WTC11 (cell line): ENCODE measurements at regions not wholly inside any gene's neighbourhood (a gene's known extent, or its start where the extent isn't known, plus 50 kb on each side); places are given as distances from the start of the nearest gene placed in this dataset.

ENCODE experiments used
- ATAC-seq: fragments of 200-7000 bp; cut with Tn5 transposase; 2 replicates; pipeline ENCODE4 v1.10.0; 2021; ENCODE audit warnings: mild to moderate bottlenecking, moderate library complexity
- CTCF ChIA-PET: fragments of 300-600 bp; sonication (Branson Sonifier 250); formaldehyde crosslinking; loops from one replicate; lab custom pipeline; 2021; ENCODE audit warnings: antibody characterized with exemption; lab: Charles Lee
- POLR2A ChIA-PET: fragments of 350-600 bp; sonication (Branson Sonifier 250); formaldehyde crosslinking; loops from one replicate; lab custom pipeline; 2021; ENCODE audit warnings: antibody characterized with exemption; lab: Charles Lee
- DNase-seq: peaks from one replicate; pipeline ENCODE4 v3.0.0; 2021; ENCODE audit warnings: low spot score
- H3K27ac Mint-ChIP-seq: 2 replicates; pipeline ENCODE4 v1.8.0; 2021; ENCODE audit warnings: mixed read lengths
- H3K27me3 Mint-ChIP-seq: 2 replicates; pipeline ENCODE4 v1.8.0; 2021; ENCODE audit warnings: low read depth, mild to moderate bottlenecking, moderate library complexity, mixed read lengths
- H3K36me3 Mint-ChIP-seq: 2 replicates; pipeline ENCODE4 v1.8.0; 2021; ENCODE audit warnings: mixed read lengths
- H3K4me1 Mint-ChIP-seq: 2 replicates; pipeline ENCODE4 v1.8.0; 2022; ENCODE audit warnings: mixed read lengths
- H3K4me3 Mint-ChIP-seq: 2 replicates; pipeline ENCODE4 v1.8.0; 2021; ENCODE audit warnings: mild to moderate bottlenecking, moderate library complexity, mixed read lengths
- H3K9me3 Mint-ChIP-seq: 2 replicates; pipeline ENCODE4 v1.8.0; 2021; ENCODE audit warnings: mixed read lengths
- CBFB ChIP-seq: sonication (generic); formaldehyde crosslinking; IDR thresholded peaks from 2 replicates; pipeline ENCODE4 v1.8.1; 2022; ENCODE audit warnings: mild to moderate bottlenecking, low read depth, missing genetic modification reagents
- FOXJ3 ChIP-seq: sonication (generic); formaldehyde crosslinking; IDR thresholded peaks from 2 replicates; pipeline ENCODE4 v1.9.0; 2021; ENCODE audit warnings: missing genetic modification reagents, mild to moderate bottlenecking, borderline replicate concordance
- JAZF1 ChIP-seq: fragments of 250-450 bp; sonication (Bioruptor Pico); IDR thresholded peaks from 2 replicates; pipeline ENCODE4 v1.9.0; 2021; ENCODE audit warnings: moderate library complexity, mild to moderate bottlenecking, inconsistent platforms
- MXD4 ChIP-seq: fragments of 250-450 bp; sonication (Bioruptor Pico); IDR thresholded peaks from 2 replicates; pipeline ENCODE4 v1.8.0; 2021; ENCODE audit warnings: mild to moderate bottlenecking, moderate library complexity, borderline replicate concordance
- SOX15 ChIP-seq: fragments of 250-450 bp; sonication (Bioruptor Pico); IDR thresholded peaks from 2 replicates; pipeline ENCODE4 v1.9.0; 2021; ENCODE audit warnings: mild to moderate bottlenecking
- TCF7 ChIP-seq: sonication (generic); formaldehyde crosslinking; IDR thresholded peaks from 2 replicates; pipeline ENCODE4 v1.8.0; 2022; ENCODE audit warnings: mild to moderate bottlenecking, low read depth, missing genetic modification reagents, moderate library complexity
- TEAD4 ChIP-seq: sonication (generic); formaldehyde crosslinking; IDR thresholded peaks from 2 replicates; pipeline ENCODE4 v1.8.0; 2022; ENCODE audit warnings: mild to moderate bottlenecking, missing genetic modification reagents
- ZNF121 ChIP-seq: sonication (generic); formaldehyde crosslinking; IDR thresholded peaks from 2 replicates; pipeline ENCODE4 v1.8.0; 2023; ENCODE audit warnings: missing genetic modification reagents
- ZNF263 ChIP-seq: sonication (generic); formaldehyde crosslinking; IDR thresholded peaks from 2 replicates; pipeline ENCODE4 v1.8.1; 2022; ENCODE audit warnings: low read depth, mild to moderate bottlenecking, moderate library complexity, missing genetic modification reagents
- ZNF423 ChIP-seq: fragments of 250-450 bp; sonication (Bioruptor Pico); IDR thresholded peaks from 2 replicates; pipeline ENCODE4 v2.1.2; 2022; ENCODE audit warnings: mild to moderate bottlenecking, moderate library complexity
- TF ChIP-seq, protein P1 (sequence below): sonication (generic); formaldehyde crosslinking; IDR thresholded peaks from 2 replicates; pipeline ENCODE4 v1.8.0; 2023; ENCODE audit warnings: missing genetic modification reagents
- TF ChIP-seq, protein P2 (sequence below): sonication (generic); formaldehyde crosslinking; conservative IDR thresholded peaks from 2 replicates; pipeline ENCODE4 v1.8.1; 2022; ENCODE audit warnings: mild to moderate bottlenecking, missing genetic modification reagents
- TF ChIP-seq, protein P3 (sequence below): sonication (generic); formaldehyde crosslinking; IDR thresholded peaks from 2 replicates; pipeline ENCODE4 v1.8.0; 2022; ENCODE audit warnings: mild to moderate bottlenecking, missing genetic modification reagents
- TF ChIP-seq, protein P4 (sequence below): sonication (generic); formaldehyde crosslinking; IDR thresholded peaks from 2 replicates; pipeline ENCODE4 v1.8.1; 2022; ENCODE audit warnings: missing genetic modification reagents, borderline replicate concordance
- TF ChIP-seq, protein P5 (sequence below): sonication (generic); formaldehyde crosslinking; conservative IDR thresholded peaks from 2 replicates; pipeline ENCODE4 v1.8.1; 2023; ENCODE audit warnings: mild to moderate bottlenecking, low read depth, missing genetic modification reagents, moderate library complexity

DNA sequence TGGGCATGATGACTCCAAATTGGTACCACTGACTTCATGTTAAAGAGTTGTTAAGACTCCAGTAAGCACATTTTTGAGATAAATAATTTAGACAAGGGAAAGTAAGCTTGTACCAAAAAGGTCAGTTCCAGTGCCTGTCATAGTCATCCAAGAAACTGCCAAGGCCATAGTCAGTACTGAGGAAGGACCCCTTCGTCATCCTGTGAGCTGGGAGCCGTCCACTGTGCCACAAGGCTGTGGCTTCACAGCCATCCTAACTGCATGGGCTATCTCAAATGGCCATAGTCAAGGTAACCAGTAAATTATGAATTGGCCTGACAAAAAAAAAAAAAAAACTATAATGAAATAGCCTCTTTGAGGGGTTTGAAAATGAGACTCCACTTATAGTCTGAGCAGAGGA, 207.2 kb downstream of the C7orf25 start:
- peaks cover 12% of the 10 kb centered on the region for H3K4me1 Mint-ChIP-seq
- no peak for ATAC-seq

DNA sequence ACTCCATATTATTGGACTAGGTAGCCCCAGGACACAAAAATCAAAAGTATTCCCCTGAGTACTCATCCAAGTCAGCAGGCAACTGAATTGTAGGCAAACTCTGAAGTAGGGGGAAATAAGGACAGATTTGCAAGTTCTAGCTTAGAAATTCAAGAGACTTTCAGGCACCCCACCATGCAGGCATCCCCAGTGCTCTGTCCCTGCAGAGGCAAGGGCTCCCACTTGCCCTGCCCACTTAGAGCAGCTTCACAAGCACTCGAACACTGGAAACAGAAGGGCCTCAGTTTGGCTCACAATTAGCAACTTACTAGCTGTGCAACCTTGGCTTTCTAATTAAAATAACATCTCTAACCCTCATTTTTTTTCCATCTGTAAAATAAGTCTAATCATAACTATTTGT, 209.2 kb downstream of the C7orf25 start:
- no peak overlapping the region for H3K4me3 Mint-ChIP-seq
- no peaks in the 10 kb centered on the region for H3K36me3 Mint-ChIP-seq
- POLR2A ChIA-PET, result no interaction called here
- no peak for DNase-seq
- CTCF ChIA-PET, result interaction anchor here (0.7 to 1.4 kb wide), 6 partner anchors 43 to 762 kb away, joined by 3 to 5 read pairs (median 4); no protein-coding TSS in a partner anchor
- peaks cover 3% of the 10 kb centered on the region for H3K9me3 Mint-ChIP-seq
- no peak overlapping the region for H3K27ac Mint-ChIP-seq
- peak; percentile 73 for ATAC-seq
- no peak for TF ChIP-seq JAZF1 (CRISPR knock-in tag)
- no peak for TF ChIP-seq TEAD4 (CRISPR knock-in tag)
- no peak for TF ChIP-seq CBFB (CRISPR knock-in tag)
- TF ChIP-seq SOX15, result no peak
- TF ChIP-seq, protein P1, sequence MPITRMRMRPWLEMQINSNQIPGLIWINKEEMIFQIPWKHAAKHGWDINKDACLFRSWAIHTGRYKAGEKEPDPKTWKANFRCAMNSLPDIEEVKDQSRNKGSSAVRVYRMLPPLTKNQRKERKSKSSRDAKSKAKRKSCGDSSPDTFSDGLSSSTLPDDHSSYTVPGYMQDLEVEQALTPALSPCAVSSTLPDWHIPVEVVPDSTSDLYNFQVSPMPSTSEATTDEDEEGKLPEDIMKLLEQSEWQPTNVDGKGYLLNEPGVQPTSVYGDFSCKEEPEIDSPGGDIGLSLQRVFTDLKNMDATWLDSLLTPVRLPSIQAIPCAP (CRISPR knock-in tag), result no peak
- TF ChIP-seq ZNF263 (CRISPR knock-in tag), result no peak
- no peak for TF ChIP-seq TCF7 (CRISPR knock-in tag)
- no peak for TF ChIP-seq ZNF121
- TF ChIP-seq, all 79 proteins: peak for 0
- Mint-ChIP-seq H3K4me1 (peaks cover 7% of the 10 kb centered on the region; the same call in 1 of the 2 replicates), H3K27me3 (no peaks in the 10 kb centered on the region)

More for the DNA sequence above, 207.2 kb downstream of the C7orf25 start:
- H3K27ac Mint-ChIP-seq, result no peak overlapping the region
- POLR2A ChIA-PET, result no interaction called here
- no peaks in the 10 kb centered on the region for H3K36me3 Mint-ChIP-seq
- no peaks in the 10 kb centered on the region for H3K27me3 Mint-ChIP-seq
- H3K9me3 Mint-ChIP-seq, result peaks cover 4% of the 10 kb centered on the region
- CTCF ChIA-PET, result no interaction called here
- H3K4me3 Mint-ChIP-seq, result no peak overlapping the region
- DNase-seq, result no peak
- TF ChIP-seq, protein P2, sequence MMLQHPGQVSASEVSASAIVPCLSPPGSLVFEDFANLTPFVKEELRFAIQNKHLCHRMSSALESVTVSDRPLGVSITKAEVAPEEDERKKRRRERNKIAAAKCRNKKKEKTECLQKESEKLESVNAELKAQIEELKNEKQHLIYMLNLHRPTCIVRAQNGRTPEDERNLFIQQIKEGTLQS, result no peak
- TF ChIP-seq, protein P3, sequence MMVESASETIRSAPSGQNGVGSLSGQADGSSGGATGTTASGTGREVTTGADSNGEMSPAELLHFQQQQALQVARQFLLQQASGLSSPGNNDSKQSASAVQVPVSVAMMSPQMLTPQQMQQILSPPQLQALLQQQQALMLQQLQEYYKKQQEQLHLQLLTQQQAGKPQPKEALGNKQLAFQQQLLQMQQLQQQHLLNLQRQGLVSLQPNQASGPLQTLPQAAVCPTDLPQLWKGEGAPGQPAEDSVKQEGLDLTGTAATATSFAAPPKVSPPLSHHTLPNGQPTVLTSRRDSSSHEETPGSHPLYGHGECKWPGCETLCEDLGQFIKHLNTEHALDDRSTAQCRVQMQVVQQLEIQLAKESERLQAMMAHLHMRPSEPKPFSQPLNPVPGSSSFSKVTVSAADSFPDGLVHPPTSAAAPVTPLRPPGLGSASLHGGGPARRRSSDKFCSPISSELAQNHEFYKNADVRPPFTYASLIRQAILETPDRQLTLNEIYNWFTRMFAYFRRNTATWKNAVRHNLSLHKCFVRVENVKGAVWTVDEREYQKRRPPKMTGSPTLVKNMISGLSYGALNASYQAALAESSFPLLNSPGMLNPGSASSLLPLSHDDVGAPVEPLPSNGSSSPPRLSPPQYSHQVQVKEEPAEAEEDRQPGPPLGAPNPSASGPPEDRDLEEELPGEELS (CRISPR knock-in tag), result no peak
- TF ChIP-seq, all 79 proteins: peak for 0

DNA sequence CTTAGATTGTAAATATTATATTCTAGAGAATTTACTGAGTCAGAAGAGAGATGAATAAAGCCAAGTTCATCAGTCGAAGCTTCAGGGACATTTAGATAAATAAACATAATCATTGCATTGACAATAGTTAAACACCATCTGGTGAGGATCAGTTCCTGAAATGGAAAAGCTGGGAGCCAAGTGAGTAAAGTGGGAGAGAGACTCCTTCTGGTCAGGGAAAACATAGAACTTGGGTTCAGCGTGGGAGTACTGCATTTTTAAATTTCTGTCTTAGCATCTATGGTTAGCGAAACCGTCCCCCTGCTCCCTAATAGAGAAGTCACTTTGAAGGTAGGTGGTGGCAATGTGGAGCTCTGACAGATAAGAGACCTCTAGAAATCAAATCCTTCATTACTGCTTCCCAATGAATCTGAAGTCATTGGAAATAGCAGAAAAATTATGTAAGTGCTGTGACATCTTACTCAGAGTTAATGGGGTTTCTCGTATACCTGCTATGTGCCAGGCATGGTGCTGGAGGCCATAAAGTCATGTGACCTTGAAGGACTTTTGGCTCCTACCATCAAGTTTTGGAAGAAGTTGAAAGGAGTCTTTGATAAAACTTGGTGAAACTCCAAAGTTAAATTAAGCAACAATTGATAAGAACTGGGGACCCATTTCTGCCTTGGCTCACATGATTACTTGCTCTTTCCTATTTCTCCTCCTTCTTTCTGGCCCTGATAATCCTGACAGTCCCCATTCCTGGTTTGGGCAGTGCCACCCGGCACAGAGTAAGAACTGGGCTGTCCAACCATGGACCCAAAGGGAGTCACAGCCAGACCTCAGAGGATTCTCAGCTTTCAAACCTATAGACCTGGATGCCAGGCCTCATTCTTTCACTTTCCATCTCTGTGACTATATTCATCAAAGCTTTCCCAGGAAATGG, 211.2 kb downstream of the C7orf25 start:
- no peaks in the 10 kb centered on the region for H3K27me3 Mint-ChIP-seq
- TF ChIP-seq, protein P4, sequence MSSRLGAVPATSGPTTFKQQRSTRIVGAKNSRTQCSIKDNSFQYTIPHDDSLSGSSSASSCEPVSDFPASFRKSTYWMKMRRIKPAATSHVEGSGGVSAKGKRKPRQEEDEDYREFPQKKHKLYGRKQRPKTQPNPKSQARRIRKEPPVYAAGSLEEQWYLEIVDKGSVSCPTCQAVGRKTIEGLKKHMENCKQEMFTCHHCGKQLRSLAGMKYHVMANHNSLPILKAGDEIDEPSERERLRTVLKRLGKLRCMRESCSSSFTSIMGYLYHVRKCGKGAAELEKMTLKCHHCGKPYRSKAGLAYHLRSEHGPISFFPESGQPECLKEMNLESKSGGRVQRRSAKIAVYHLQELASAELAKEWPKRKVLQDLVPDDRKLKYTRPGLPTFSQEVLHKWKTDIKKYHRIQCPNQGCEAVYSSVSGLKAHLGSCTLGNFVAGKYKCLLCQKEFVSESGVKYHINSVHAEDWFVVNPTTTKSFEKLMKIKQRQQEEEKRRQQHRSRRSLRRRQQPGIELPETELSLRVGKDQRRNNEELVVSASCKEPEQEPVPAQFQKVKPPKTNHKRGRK (CRISPR knock-in tag), result no peak
- TF ChIP-seq FOXJ3 (CRISPR knock-in tag), result no peak
- TF ChIP-seq MXD4 (CRISPR knock-in tag), result no peak
- TF ChIP-seq ZNF423, result no peak
- TF ChIP-seq, protein P5, sequence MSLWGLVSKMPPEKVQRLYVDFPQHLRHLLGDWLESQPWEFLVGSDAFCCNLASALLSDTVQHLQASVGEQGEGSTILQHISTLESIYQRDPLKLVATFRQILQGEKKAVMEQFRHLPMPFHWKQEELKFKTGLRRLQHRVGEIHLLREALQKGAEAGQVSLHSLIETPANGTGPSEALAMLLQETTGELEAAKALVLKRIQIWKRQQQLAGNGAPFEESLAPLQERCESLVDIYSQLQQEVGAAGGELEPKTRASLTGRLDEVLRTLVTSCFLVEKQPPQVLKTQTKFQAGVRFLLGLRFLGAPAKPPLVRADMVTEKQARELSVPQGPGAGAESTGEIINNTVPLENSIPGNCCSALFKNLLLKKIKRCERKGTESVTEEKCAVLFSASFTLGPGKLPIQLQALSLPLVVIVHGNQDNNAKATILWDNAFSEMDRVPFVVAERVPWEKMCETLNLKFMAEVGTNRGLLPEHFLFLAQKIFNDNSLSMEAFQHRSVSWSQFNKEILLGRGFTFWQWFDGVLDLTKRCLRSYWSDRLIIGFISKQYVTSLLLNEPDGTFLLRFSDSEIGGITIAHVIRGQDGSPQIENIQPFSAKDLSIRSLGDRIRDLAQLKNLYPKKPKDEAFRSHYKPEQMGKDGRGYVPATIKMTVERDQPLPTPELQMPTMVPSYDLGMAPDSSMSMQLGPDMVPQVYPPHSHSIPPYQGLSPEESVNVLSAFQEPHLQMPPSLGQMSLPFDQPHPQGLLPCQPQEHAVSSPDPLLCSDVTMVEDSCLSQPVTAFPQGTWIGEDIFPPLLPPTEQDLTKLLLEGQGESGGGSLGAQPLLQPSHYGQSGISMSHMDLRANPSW (CRISPR knock-in tag), result no peak
- ATAC-seq (no peak), DNase-seq (no peak)
- no peak overlapping the region for H3K4me3 Mint-ChIP-seq
- CTCF ChIA-PET, result interaction anchor here (1.1 to 1.6 kb wide), 4 partner anchors 10 to 760 kb away, joined by 3 to 7 read pairs (median 3); no protein-coding TSS in a partner anchor
- H3K36me3 Mint-ChIP-seq, result no peaks in the 10 kb centered on the region
- H3K27ac Mint-ChIP-seq, result no peak overlapping the region
- POLR2A ChIA-PET, result no interaction called here
- no peaks in the 10 kb centered on the region; the same call in 1 of the 2 replicates for H3K9me3 Mint-ChIP-seq
- H3K4me1 Mint-ChIP-seq, result peaks cover 7% of the 10 kb centered on the region; the same call in 1 of the 2 replicates
